ACC112 (cell line): ENCODE measurements at regions not wholly inside any gene's neighbourhood (a gene's known extent, or its start where the extent isn't known, plus 50 kb on each side); places are given as distances from the start of the nearest gene placed in this dataset.

ENCODE experiments used
- H2AFZ ChIP-seq: fragments of 200-600 bp; sonication (generic); one replicate; pipeline ENCODE4 v1.6.0; 2017; ENCODE audit warnings: antibody characterized with exemption, low read length; ENCODE audit not compliant: unreplicated experiment
- H3K27ac ChIP-seq: fragments of 200-600 bp; sonication (generic); 2 replicates; pipeline ENCODE4 v1.5.1; 2014; ENCODE audit warnings: low read depth, mild to moderate bottlenecking, antibody characterized with exemption, low read length, moderate library complexity
- H3K27me3 ChIP-seq: fragments of 200-600 bp; sonication (generic); 2 replicates; pipeline ENCODE4 v1.6.1; 2014; ENCODE audit warnings: mild to moderate bottlenecking, antibody characterized with exemption, low read length, moderate library complexity, mixed read lengths; ENCODE audit not compliant: insufficient read depth
- H3K36me3 ChIP-seq: fragments of 200-600 bp; sonication (generic); 2 replicates; pipeline ENCODE4 v1.6.1; 2016; ENCODE audit warnings: mild to moderate bottlenecking, antibody characterized with exemption, low read length, moderate library complexity, mixed read lengths; ENCODE audit not compliant: insufficient read depth
- H3K4me1 ChIP-seq: fragments of 200-600 bp; sonication (generic); one replicate; pipeline ENCODE4 v1.6.1; 2016; ENCODE audit warnings: low read length, mixed read lengths; ENCODE audit not compliant: insufficient read depth, unreplicated experiment, control insufficient read depth
- H3K4me3 ChIP-seq: fragments of 200-600 bp; sonication (generic); 2 replicates; pipeline ENCODE4 v1.5.1; 2014; ENCODE audit warnings: mild to moderate bottlenecking, low read depth, low read length
- H3K79me2 ChIP-seq: fragments of 200-600 bp; sonication (generic); one replicate; pipeline ENCODE4 v1.6.0; 2016; ENCODE audit warnings: low read length; ENCODE audit not compliant: control insufficient read depth, unreplicated experiment, insufficient read depth

- H3K4me3 ChIP-seq: no peak overlapping the region
- H3K36me3 ChIP-seq: no peaks in the 10 kb centered on the region
- no peak overlapping the region for H3K27ac ChIP-seq
- H3K79me2 ChIP-seq: no peaks in the 10 kb centered on the region
- no peak overlapping the region for H2AFZ ChIP-seq
- H3K27me3 ChIP-seq: no peaks in the 10 kb centered on the region
- no peaks in the 10 kb centered on the region for H3K4me1 ChIP-seq
These were observed 418.2 kb downstream of the TYW1 start for GRCh38 chr7:67414858-67415257.

DNA sequence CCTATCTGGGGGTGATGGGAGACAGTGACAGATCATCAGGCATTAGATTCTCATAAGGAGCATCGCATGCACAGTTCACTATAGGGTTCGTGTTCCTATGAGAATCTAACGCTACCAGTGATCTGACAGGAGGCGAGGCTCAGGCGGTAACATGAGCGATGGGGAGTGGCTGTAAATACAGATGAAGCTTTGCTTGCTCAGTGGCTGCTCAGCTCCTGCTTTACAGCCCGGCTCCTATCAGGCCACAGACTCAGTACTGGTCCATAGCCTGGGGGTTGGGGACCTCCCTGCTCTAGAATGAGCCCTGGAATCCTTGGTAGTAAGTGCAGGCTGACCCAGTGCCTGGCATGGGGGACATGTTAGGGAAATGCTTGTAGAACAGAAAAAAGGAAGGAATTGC lies 426.0 kb downstream of the TYW1 start:
- Histone ChIP-seq H3K27me3 (no peaks in the 10 kb centered on the region), H3K36me3 (no peaks in the 10 kb centered on the region), H3K4me1 (no peaks in the 10 kb centered on the region), H3K4me3 (no peak overlapping the region), H3K79me2 (no peaks in the 10 kb centered on the region), H2AFZ (no peak overlapping the region), H3K27ac (no peak overlapping the region)

DNA sequence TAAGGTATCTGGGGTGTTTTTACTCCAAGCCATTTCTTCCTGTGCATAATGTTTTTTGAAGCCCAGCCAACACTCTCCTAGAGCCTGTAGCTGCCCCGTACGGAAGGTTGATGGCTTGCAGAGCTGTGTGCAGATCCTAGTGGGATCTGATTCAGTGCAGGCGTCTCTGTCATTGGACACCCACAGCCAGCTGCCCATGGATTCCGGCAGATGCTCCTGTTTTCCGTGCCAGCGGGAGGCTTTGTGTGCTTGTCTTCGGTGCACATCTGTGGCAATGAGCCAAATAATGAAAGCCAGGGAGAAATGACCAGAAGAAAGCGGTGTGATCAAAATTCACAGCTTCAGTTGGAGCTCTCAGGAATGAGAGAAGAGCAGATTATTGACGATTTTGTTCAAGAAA lies 426.4 kb downstream of the TYW1 start:
- no peaks in the 10 kb centered on the region for H3K79me2 ChIP-seq
- no peaks in the 10 kb centered on the region for H3K27me3 ChIP-seq
- H2AFZ ChIP-seq: no peak overlapping the region
- H3K27ac ChIP-seq: no peak overlapping the region
- H3K4me1 ChIP-seq: no peaks in the 10 kb centered on the region
- no peak overlapping the region for H3K4me3 ChIP-seq
- H3K36me3 ChIP-seq: no peaks in the 10 kb centered on the region

- Histone ChIP-seq H3K27ac (no peak overlapping the region), H3K4me3 (no peak overlapping the region), H3K4me1 (no peaks in the 10 kb centered on the region), H3K27me3 (no peaks in the 10 kb centered on the region), H3K79me2 (no peaks in the 10 kb centered on the region), H3K36me3 (no peaks in the 10 kb centered on the region), H2AFZ (no peak overlapping the region)
These were observed 430.0 kb downstream of the TYW1 start for GRCh38 chr7:67426654-67427053.

GRCh38 chr7:67429735-67430134 lies 433.1 kb downstream of the TYW1 start:
- Histone ChIP-seq H2AFZ (no peak overlapping the region), H3K27me3 (no peaks in the 10 kb centered on the region), H3K4me3 (no peak overlapping the region)

DNA sequence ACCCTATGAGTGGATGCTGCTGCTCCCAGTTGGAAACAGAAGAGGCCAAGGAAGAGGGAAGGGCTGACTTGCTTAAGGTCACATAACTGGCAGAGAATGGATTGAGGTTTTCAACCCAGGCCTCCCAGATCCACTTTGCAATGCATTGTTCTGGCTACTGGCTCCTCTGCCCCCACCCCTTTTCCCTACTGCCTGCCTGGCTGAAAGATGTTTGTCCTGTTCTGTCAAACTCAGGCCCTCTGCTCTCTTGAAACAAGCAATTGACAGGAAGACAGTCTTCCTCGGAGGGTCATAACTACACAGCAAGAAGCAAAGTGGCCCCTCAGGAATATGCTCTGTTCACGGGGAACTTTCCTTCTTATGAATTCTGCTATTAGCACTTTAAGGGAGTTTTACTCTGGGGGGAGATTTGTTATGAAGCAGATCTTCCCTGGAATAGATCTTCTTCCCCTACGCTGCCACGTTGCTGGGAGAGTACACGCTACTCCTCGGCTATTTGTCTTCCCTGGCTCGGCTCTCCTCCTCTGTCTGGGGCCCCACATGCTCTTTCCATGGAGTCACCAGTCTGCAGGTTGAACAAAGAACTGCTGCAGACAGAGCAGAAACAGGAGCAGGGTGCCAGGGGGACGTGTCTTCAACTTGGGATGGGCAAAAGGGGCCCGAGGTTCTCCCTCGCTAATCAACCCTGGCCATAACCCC lies 436.1 kb downstream of the TYW1 start:
- Histone ChIP-seq H2AFZ (no peak overlapping the region), H3K36me3 (no peaks in the 10 kb centered on the region), H3K27ac (no peak overlapping the region), H3K79me2 (no peaks in the 10 kb centered on the region), H3K4me3 (no peak overlapping the region), H3K27me3 (no peaks in the 10 kb centered on the region), H3K4me1 (no peaks in the 10 kb centered on the region)

More at GRCh38 chr7:67429735-67430134, 433.1 kb downstream of the TYW1 start:
- H3K4me1 ChIP-seq: no peaks in the 10 kb centered on the region
- no peaks in the 10 kb centered on the region for H3K79me2 ChIP-seq
- no peak overlapping the region for H3K27ac ChIP-seq
- no peaks in the 10 kb centered on the region for H3K36me3 ChIP-seq

- H3K79me2 ChIP-seq: no peaks in the 10 kb centered on the region
- H3K4me1 ChIP-seq: no peaks in the 10 kb centered on the region
- no peak overlapping the region for H3K4me3 ChIP-seq
- H3K36me3 ChIP-seq: no peaks in the 10 kb centered on the region
- no peak overlapping the region for H3K27ac ChIP-seq
- H3K27me3 ChIP-seq: no peaks in the 10 kb centered on the region
- H2AFZ ChIP-seq: no peak overlapping the region
These were observed 439.4 kb downstream of the TYW1 start for GRCh38 chr7:67435894-67436535.

GRCh38 chr7:67438198-67438882 lies 441.7 kb downstream of the TYW1 start:
- H3K4me3 ChIP-seq: no peak overlapping the region
- no peaks in the 10 kb centered on the region for H3K79me2 ChIP-seq
- H3K4me1 ChIP-seq: no peaks in the 10 kb centered on the region
- H3K27ac ChIP-seq: no peak overlapping the region
- no peaks in the 10 kb centered on the region for H3K36me3 ChIP-seq
- no peaks in the 10 kb centered on the region for H3K27me3 ChIP-seq
- no peak overlapping the region for H2AFZ ChIP-seq

- H3K27me3 ChIP-seq: no peaks in the 10 kb centered on the region
These were observed 442.4 kb downstream of the TYW1 start for GRCh38 chr7:67438913-67439505.

GRCh38 chr7:67440321-67440720 lies 443.7 kb downstream of the TYW1 start:
- no peak overlapping the region for H3K4me3 ChIP-seq
- no peaks in the 10 kb centered on the region for H3K79me2 ChIP-seq
- no peaks in the 10 kb centered on the region for H3K27me3 ChIP-seq
- no peak overlapping the region for H2AFZ ChIP-seq
- H3K36me3 ChIP-seq: no peaks in the 10 kb centered on the region
- no peak overlapping the region for H3K27ac ChIP-seq
- H3K4me1 ChIP-seq: no peaks in the 10 kb centered on the region

More at GRCh38 chr7:67438913-67439505, 442.4 kb downstream of the TYW1 start:
- H2AFZ ChIP-seq: no peak overlapping the region
- H3K36me3 ChIP-seq: no peaks in the 10 kb centered on the region
- H3K4me1 ChIP-seq: no peaks in the 10 kb centered on the region
- H3K4me3 ChIP-seq: no peak overlapping the region
- no peak overlapping the region for H3K27ac ChIP-seq
- no peaks in the 10 kb centered on the region for H3K79me2 ChIP-seq
